ENCODE measurements at regions not wholly inside any gene's neighbourhood (a gene's known extent, or its start where the extent isn't known, plus 50 kb on each side); places are given as distances from the start of the nearest gene placed in this dataset.

GRCh38 chr21:15415541-15416261 is 314.1 kb upstream of the USP25 start:
- H3K36me3 Mint-ChIP-seq (ENCODE audit: insufficient read depth in 1 of 3, low read depth in 3 of 3), result peaks cover 0 to 15% (median 5%) of the 10 kb centered on the region in 3 experiments; a peak in 5 of 7 replicates
- H3K4me1 Mint-ChIP-seq, result peaks cover 2 to 15% of the 10 kb centered on the region in 2 experiments
- Histone ChIP-seq H3K23ac (ENCODE audit: insufficient read length, low read depth, low read length) (no peak overlapping the region), H3K9me3 (ENCODE audit: control insufficient read depth, low read depth, low read length) (no peaks in the 10 kb centered on the region), H2BK12ac (ENCODE audit: insufficient read length, low read depth, low read length) (no peak overlapping the region), H3K23me2 (ENCODE audit: insufficient read length, low read depth, low read length, poor library complexity, severe bottlenecking) (no peaks in the 10 kb centered on the region), H2BK120ac (ENCODE audit: low read depth, low read length, poor library complexity, severe bottlenecking) (no peak overlapping the region), H3K18ac (ENCODE audit: insufficient read length, low read depth, low read length) (no peak overlapping the region), H4K5ac (ENCODE audit: insufficient read length, low read depth, low read length) (no peak overlapping the region), H3K14ac (ENCODE audit: insufficient read depth, low read length) (no peak overlapping the region), H3K27ac (ENCODE audit: insufficient read length, low read depth, low read length) (no peak overlapping the region), H2BK20ac (ENCODE audit: low read depth, low read length, poor library complexity, severe bottlenecking) (no peak overlapping the region), H3K56ac (ENCODE audit: insufficient read length, low read depth, low read length) (no peak overlapping the region), H3K4ac (ENCODE audit: low read depth, low read length) (no peak overlapping the region), H4K91ac (ENCODE audit: insufficient read length, low read depth, low read length) (no peak overlapping the region), H3K4me1 (ENCODE audit: insufficient read depth, low read length) (no peaks in the 10 kb centered on the region), H4K20me1 (ENCODE audit: control insufficient read depth, insufficient read depth, insufficient read length) (no peaks in the 10 kb centered on the region), H3K27me3 (ENCODE audit: insufficient read depth, low read length) (no peaks in the 10 kb centered on the region), H3K9ac (ENCODE audit: extremely low read depth, insufficient read length, low read length) (no peak overlapping the region), H3T11ph (ENCODE audit: low read length) (no peak overlapping the region), H3K4me2 (ENCODE audit: insufficient read depth, insufficient read length, low read length) (no peak overlapping the region), H2BK5ac (ENCODE audit: insufficient read length, low read length) (no peak overlapping the region), H2AK5ac (ENCODE audit: insufficient read length, low read length) (no peak overlapping the region), H3K79me1 (ENCODE audit: insufficient read depth, low read depth, low read length, poor library complexity, severe bottlenecking) (no peaks in the 10 kb centered on the region), H2BK15ac (ENCODE audit: low read depth, low read length) (no peak overlapping the region), H4K8ac (replicated peaks; ENCODE audit: insufficient read length, low read depth, low read length) (no peak overlapping the region), H2AFZ (ENCODE audit: low read length) (no peak overlapping the region), H3K79me2 (ENCODE audit: insufficient read depth, low read length) (no peaks in the 10 kb centered on the region)
- H3K9me3 Mint-ChIP-seq, result peaks cover 0 to 5% of the 10 kb centered on the region in 2 experiments; a peak in 3 of 5 replicates
- H3K4me3 Mint-ChIP-seq, result no peak overlapping the region
- H3K27me3 Mint-ChIP-seq (ENCODE audit: low read depth), result peaks cover under 1% of the 10 kb centered on the region; the same call in 1 of the 2 replicates
- TF ChIP-seq CTCF (conservative IDR thresholded peaks at IDR 0.05), result no peak
- DNase-seq, result no peak
- H3K27ac Mint-ChIP-seq, result no peak overlapping the region
- no CpG with 5 or more reads among the region's 2 CpGs for WGBS (ENCODE audit: extremely low coverage, insufficient read length, low lambda C conversion rate)
